GM23338 (cell line): ENCODE measurements at regions not wholly inside any gene's neighbourhood (a gene's known extent, or its start where the extent isn't known, plus 50 kb on each side); places are given as distances from the start of the nearest gene placed in this dataset.

Experiments
- ATAC-seq: fragments of 200-7000 bp; cut with Tn5 transposase; 3 replicates; pipeline ENCODE4 v1.9.1; 2020
- DNase-seq: peaks from one replicate; pipeline ENCODE4 v3.0.0-alpha.2; 2015; ENCODE audit warnings: low spot score
- H2AFZ ChIP-seq: fragments of 200-600 bp; sonication (generic); 2 replicates; pipeline ENCODE4 v1.8.0; 2016; ENCODE audit warnings: antibody characterized with exemption, mild to moderate bottlenecking, moderate library complexity
- H3F3A ChIP-seq: fragments of 200-600 bp; sonication (generic); replicated peaks from 2 replicates; pipeline ENCODE4 v1.8.0; 2017; ENCODE audit warnings: antibody characterized with exemption, mixed run types, low read depth
- H3K27ac ChIP-seq: fragments of 200-600 bp; sonication (generic); 2 replicates; pipeline ENCODE4 v1.6.1; 2016; ENCODE audit warnings: low read depth
- H3K27me3 ChIP-seq: fragments of 200-600 bp; sonication (generic); 2 replicates; pipeline ENCODE4 v1.8.0; 2016; ENCODE audit warnings: mild to moderate bottlenecking, mixed run types, moderate library complexity; ENCODE audit not compliant: insufficient read depth
- H3K36me3 ChIP-seq: fragments of 200-600 bp; sonication (generic); 2 replicates; pipeline ENCODE4 v1.8.0; 2016; ENCODE audit warnings: mild to moderate bottlenecking; ENCODE audit not compliant: insufficient read depth
- H3K4me1 ChIP-seq: fragments of 200-600 bp; sonication (generic); 2 replicates; pipeline ENCODE4 v1.8.0; 2016; ENCODE audit warnings: mild to moderate bottlenecking, moderate library complexity; ENCODE audit not compliant: insufficient read depth
- H3K4me2 ChIP-seq: fragments of 200-600 bp; sonication (generic); 2 replicates; pipeline ENCODE4 v1.7.1; 2017; ENCODE audit warnings: mixed run types
- H3K4me3 ChIP-seq: fragments of 200-600 bp; sonication (generic); 2 replicates; pipeline ENCODE4 v1.6.1; 2016; ENCODE audit warnings: mixed run types
- H3K79me2 ChIP-seq: fragments of 200-600 bp; sonication (generic); replicated peaks from 2 replicates; pipeline ENCODE4 v1.8.0; 2017; ENCODE audit warnings: mild to moderate bottlenecking; ENCODE audit not compliant: insufficient read depth
- H3K9me2 ChIP-seq: fragments of 200-600 bp; sonication (generic); 2 replicates; pipeline ENCODE4 v1.8.0; 2017; ENCODE audit not compliant: insufficient read depth
- H4K20me1 ChIP-seq: fragments of 200-600 bp; sonication (generic); replicated peaks from 2 replicates; pipeline ENCODE4 v1.8.0; 2017; ENCODE audit warnings: mild to moderate bottlenecking; ENCODE audit not compliant: insufficient read depth
- H3K27ac Mint-ChIP-seq: 2 replicates; pipeline ENCODE4 v1.8.0; 2020; ENCODE audit warnings: inconsistent platforms, mild to moderate bottlenecking, moderate library complexity, mixed read lengths
- H3K27me3 Mint-ChIP-seq: 3 replicates; pipeline ENCODE4 v1.8.0; 2022; ENCODE audit warnings: low read depth, mild to moderate bottlenecking, moderate library complexity, mixed read lengths, inconsistent platforms; ENCODE audit not compliant: insufficient read depth, poor library complexity
- H3K36me3 Mint-ChIP-seq: 3 replicates; pipeline ENCODE4 v1.8.0; 2021; ENCODE audit warnings: low read depth, mild to moderate bottlenecking, inconsistent platforms, moderate library complexity, mixed read lengths
- H3K4me1 Mint-ChIP-seq: 3 replicates; pipeline ENCODE4 v1.8.0; 2020; ENCODE audit warnings: mild to moderate bottlenecking, inconsistent platforms, mixed read lengths
- H3K4me3 Mint-ChIP-seq: 3 replicates; pipeline ENCODE4 v1.8.0; 2021; ENCODE audit warnings: moderate library complexity, mild to moderate bottlenecking, inconsistent platforms, mixed read lengths
- H3K9me3 Mint-ChIP-seq: 3 replicates; pipeline ENCODE4 v1.8.0; 2020; ENCODE audit warnings: moderate library complexity, mild to moderate bottlenecking, inconsistent platforms, mixed read lengths
- CREB1 ChIP-seq: fragments of 250-450 bp; sonication (Bioruptor Pico); IDR thresholded peaks from 2 replicates; pipeline ENCODE4 v1.5.0; 2020; ENCODE audit warnings: low read depth, mild to moderate bottlenecking, moderate library complexity
- CTCF ChIP-seq, 2 experiments: fragments of 200-600 bp in 1 of 2; sonication (generic) in 1 of 2; conservative IDR thresholded peaks; 2 replicates each; pipeline versions ENCODE4 v1.5.1 to v1.6.1; 2016 to 2017; ENCODE audit warnings: antibody characterized with exemption in 2 of 2, low read depth in 2 of 2, mild to moderate bottlenecking in 2 of 2, moderate library complexity in 1 of 2
- ETS1 ChIP-seq: IDR thresholded peaks from 2 replicates; pipeline ENCODE4 v1.6.1; 2016; ENCODE audit warnings: antibody characterized with exemption
- EZH2 ChIP-seq: fragments of 200-600 bp; sonication (generic); IDR thresholded peaks from one replicate; pipeline ENCODE4 v1.8.0; 2017; ENCODE audit warnings: antibody characterized with exemption, mild to moderate bottlenecking, low read depth; ENCODE audit not compliant: unreplicated experiment
- EZH2phosphoT487 ChIP-seq: fragments of 200-600 bp; sonication (generic); IDR thresholded peaks from one replicate; pipeline ENCODE4 v1.8.1; 2018; ENCODE audit warnings: antibody characterized with exemption; ENCODE audit not compliant: unreplicated experiment
- JUNB ChIP-seq: IDR thresholded peaks from one replicate; pipeline ENCODE4 v1.6.1; 2016; ENCODE audit warnings: antibody characterized with exemption; ENCODE audit not compliant: unreplicated experiment
- NANOG ChIP-seq: IDR thresholded peaks from 2 replicates; pipeline ENCODE4 v1.6.1; 2016; ENCODE audit warnings: antibody characterized with exemption, borderline replicate concordance
- POLR2AphosphoS5 ChIP-seq: IDR thresholded peaks from 2 replicates; pipeline ENCODE4 v1.6.1; 2016; ENCODE audit warnings: antibody characterized with exemption, low read depth
- REST ChIP-seq: IDR thresholded peaks from one replicate; pipeline ENCODE4 v1.6.1; 2018; ENCODE audit warnings: antibody characterized with exemption; ENCODE audit not compliant: unreplicated experiment
- STAT1 ChIP-seq: IDR thresholded peaks from one replicate; pipeline ENCODE4 v1.6.1; 2016; ENCODE audit warnings: antibody characterized with exemption; ENCODE audit not compliant: unreplicated experiment
- ZNF114 ChIP-seq: fragments of 250-450 bp; sonication (Bioruptor Pico); IDR thresholded peaks from 2 replicates; pipeline ENCODE4 v1.5.0; 2020; ENCODE audit warnings: mild to moderate bottlenecking, moderate library complexity
- ZNF331 ChIP-seq: fragments of 250-450 bp; sonication (Bioruptor Pico); IDR thresholded peaks from 2 replicates; pipeline ENCODE4 v1.5.0; 2020; ENCODE audit warnings: low read depth, mild to moderate bottlenecking, moderate library complexity
- ZNF462 ChIP-seq: fragments of 250-450 bp; sonication (Bioruptor Pico); IDR thresholded peaks from 2 replicates; pipeline ENCODE4 v1.5.0; 2020; ENCODE audit warnings: mild to moderate bottlenecking, moderate library complexity

GRCh38 chr17:77491921-77492445 is 351.2 kb downstream of the SEC14L1 start:
- ATAC-seq: no peak
- Histone ChIP-seq H3F3A (peaks cover 10% of the 10 kb centered on the region), H3K4me2 (no peak overlapping the region), H3K27ac (no peak overlapping the region), H3K4me3 (no peak overlapping the region), H2AFZ (no peak overlapping the region), H3K27me3 (no peaks in the 10 kb centered on the region), H3K9me2 (no peaks in the 10 kb centered on the region), H3K79me2 (no peaks in the 10 kb centered on the region), H3K36me3 (no peaks in the 10 kb centered on the region), H3K4me1 (no peaks in the 10 kb centered on the region), H4K20me1 (no peaks in the 10 kb centered on the region)
- Mint-ChIP-seq H3K27ac (no peak overlapping the region), H3K9me3 (no peaks in the 10 kb centered on the region), H3K4me1 (peaks cover 2% of the 10 kb centered on the region; the same call in 1 of the 3 replicates), H3K36me3 (peaks cover 53% of the 10 kb centered on the region), H3K4me3 (no peak overlapping the region), H3K27me3 (peaks cover 3% of the 10 kb centered on the region)
- TF ChIP-seq REST (no peak), CREB1 (CRISPR knock-in tag) (no peak), CTCF (conservative IDR thresholded peaks at IDR 0.05; ENCODE audit: low read depth in 2 of 2) (no peak), ETS1 (no peak), JUNB (no peak), STAT1 (no peak), POLR2AphosphoS5 (no peak), ZNF331 (CRISPR knock-in tag) (no peak), ZNF462 (CRISPR knock-in tag) (no peak), NANOG (no peak), EZH2phosphoT487 (no peak), EZH2 (no peak), ZNF114 (CRISPR knock-in tag) (no peak)
- DNase-seq: no peak
